NCI-H2227 treated with DMSO at 0.1 percent for 48 hours (cell line): ENCODE measurements at regions not wholly inside any gene's neighbourhood (a gene's known extent, or its start where the extent isn't known, plus 50 kb on each side); places are given as distances from the start of the nearest gene placed in this dataset.

ENCODE experiments used
- DNase-seq: peaks from one replicate; lab custom pipeline; 2025; lab: John Stamatoyannopoulos, UW

- no peak for DNase-seq
Measured at GRCh38 chr13:83333614-83334388, 548.5 kb downstream of the SLITRK1 start.

GRCh38 chr13:83332751-83333150 is 549.5 kb downstream of the SLITRK1 start:
- no peak for DNase-seq

- no peak for DNase-seq
Measured at GRCh38 chr13:83327091-83327490, 555.2 kb downstream of the SLITRK1 start.

- DNase-seq: no peak
Measured at GRCh38 chr13:83325125-83325853, 557.0 kb downstream of the SLITRK1 start.

- no peak for DNase-seq
Measured at GRCh38 chr13:83311886-83312577, 570.2 kb downstream of the SLITRK1 start.

GRCh38 chr13:83298617-83299016 is 583.7 kb downstream of the SLITRK1 start:
- no peak for DNase-seq

- DNase-seq: no peak
Measured at GRCh38 chr13:83297586-83298290, 584.5 kb downstream of the SLITRK1 start.

- no peak for DNase-seq
Measured at GRCh38 chr13:83295686-83296085, 586.6 kb downstream of the SLITRK1 start.

- no peak for DNase-seq
Measured at GRCh38 chr13:83286737-83287136, 595.5 kb downstream of the SLITRK1 start.

GRCh38 chr13:83281654-83282053 is 600.6 kb downstream of the SLITRK1 start:
- DNase-seq: no peak

GRCh38 chr13:83274679-83275078 is 607.6 kb downstream of the SLITRK1 start:
- no peak for DNase-seq

GRCh38 chr13:83272652-83273240 is 609.5 kb downstream of the SLITRK1 start:
- no peak for DNase-seq

- no peak for DNase-seq
Measured at GRCh38 chr13:83272076-83272475, 610.2 kb downstream of the SLITRK1 start.

GRCh38 chr13:83265279-83265678 is 617.0 kb downstream of the SLITRK1 start:
- DNase-seq: no peak

GRCh38 chr13:83248751-83249150 is 633.5 kb downstream of the SLITRK1 start:
- no peak for DNase-seq

GRCh38 chr13:83232626-83233025 is 649.6 kb downstream of the SLITRK1 start:
- DNase-seq: no peak

GRCh38 chr13:83229574-83230305 is 652.5 kb downstream of the SLITRK1 start:
- DNase-seq: no peak

- no peak for DNase-seq
Measured at GRCh38 chr13:83223546-83223945, 658.7 kb downstream of the SLITRK1 start.

- DNase-seq: no peak
Measured at GRCh38 chr13:83221813-83222241, 660.4 kb downstream of the SLITRK1 start.

- no peak for DNase-seq
Measured at GRCh38 chr13:83221256-83221655, 661.0 kb downstream of the SLITRK1 start.

- DNase-seq: no peak
Measured at GRCh38 chr13:83220241-83220640, 662.0 kb downstream of the SLITRK1 start.
